NCI-H510A treated with DMSO at 0.1 percent for 48 hours (cell line): ENCODE measurements at regions not wholly inside any gene's neighbourhood (a gene's known extent, or its start where the extent isn't known, plus 50 kb on each side); places are given as distances from the start of the nearest gene placed in this dataset.
A peak's percentile ranks its signal among the peaks of the same experiment; 100 is the strongest.

Experiments
- DNase-seq: peaks from one replicate; lab custom pipeline; 2025; lab: John Stamatoyannopoulos, UW

DNA sequence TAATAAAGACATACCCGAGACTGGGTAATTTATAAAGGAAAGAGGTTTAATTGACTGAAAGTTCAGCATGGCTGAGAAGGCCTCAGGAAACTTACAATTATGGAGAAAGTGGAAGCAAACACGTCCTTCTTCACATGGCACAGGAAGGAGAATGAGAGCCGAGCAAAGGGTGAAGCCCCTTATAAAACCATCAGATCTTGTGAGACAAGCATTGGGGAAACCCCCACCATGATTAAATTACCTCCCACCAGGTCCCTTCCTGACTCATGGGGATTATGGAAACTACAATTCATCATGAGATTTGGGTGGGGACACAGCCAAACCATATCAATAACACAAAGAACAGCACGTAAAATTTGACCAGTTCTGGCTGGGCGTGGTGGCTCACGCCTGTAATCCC lies 85.6 kb upstream of the ATF7IP start:
- DNase-seq = no peak

- no peak for DNase-seq
These were observed 84.6 kb upstream of the ATF7IP start for GRCh38 chr12:14280921-14281320.

DNA sequence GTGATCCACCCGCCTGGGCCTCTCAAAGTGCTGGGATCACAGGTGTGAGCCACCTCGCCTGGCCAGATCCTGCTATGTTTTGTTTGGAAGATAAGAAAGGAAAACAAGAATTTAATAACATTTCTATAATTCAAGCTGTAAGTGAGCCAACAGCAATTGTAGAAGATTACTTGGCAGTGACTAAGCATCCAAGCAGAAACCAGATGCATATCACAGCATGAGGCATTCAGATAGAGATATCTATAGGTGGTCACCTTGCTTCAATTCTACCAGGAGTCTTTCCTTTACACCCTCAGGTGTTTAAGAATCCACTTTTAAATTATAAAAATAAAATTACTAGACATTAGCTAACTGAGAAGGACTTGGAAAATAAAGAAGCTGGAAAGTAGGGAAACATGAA lies 83.9 kb upstream of the ATF7IP start:
- no peak for DNase-seq

DNA sequence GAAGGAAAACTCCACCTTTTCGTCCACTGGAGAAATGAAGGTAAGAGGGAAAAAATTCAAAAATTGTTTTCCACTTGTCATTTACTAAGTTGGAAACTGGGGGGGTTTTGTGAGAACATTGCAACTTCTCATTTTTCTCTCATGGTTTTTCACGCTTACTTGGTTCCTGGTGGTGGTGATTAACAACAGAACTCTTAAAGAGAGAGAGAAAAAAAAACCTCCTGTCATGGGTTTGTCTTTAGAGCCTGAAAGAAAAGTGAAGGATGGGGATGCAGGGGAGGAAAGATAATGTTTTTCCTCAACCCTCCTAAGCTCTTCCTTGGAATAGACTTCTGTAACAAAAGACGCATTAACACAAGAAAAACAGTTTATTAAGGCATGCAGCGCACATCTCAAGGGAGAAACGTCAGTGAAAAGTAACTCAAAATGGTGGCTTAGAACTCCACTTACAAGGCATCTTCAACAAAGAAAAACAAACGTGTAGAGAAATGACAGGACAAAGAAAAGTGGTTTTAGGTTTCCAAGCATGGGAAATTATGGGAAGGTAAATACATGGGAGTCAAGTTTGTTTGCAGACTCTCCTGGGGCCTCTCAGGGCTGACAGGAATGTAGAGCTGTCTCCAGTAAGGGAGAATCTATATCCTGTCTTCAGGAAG lies 81.9 kb upstream of the ATF7IP start:
- DNase-seq = peak; percentile 87

GRCh38 chr12:14284184-14284722 lies 81.2 kb upstream of the ATF7IP start:
- no peak for DNase-seq

- no peak for DNase-seq
These were observed 75.9 kb upstream of the ATF7IP start for GRCh38 chr12:14289601-14290000.

- no peak for DNase-seq
These were observed 74.5 kb upstream of the ATF7IP start for GRCh38 chr12:14290951-14291350.

DNA sequence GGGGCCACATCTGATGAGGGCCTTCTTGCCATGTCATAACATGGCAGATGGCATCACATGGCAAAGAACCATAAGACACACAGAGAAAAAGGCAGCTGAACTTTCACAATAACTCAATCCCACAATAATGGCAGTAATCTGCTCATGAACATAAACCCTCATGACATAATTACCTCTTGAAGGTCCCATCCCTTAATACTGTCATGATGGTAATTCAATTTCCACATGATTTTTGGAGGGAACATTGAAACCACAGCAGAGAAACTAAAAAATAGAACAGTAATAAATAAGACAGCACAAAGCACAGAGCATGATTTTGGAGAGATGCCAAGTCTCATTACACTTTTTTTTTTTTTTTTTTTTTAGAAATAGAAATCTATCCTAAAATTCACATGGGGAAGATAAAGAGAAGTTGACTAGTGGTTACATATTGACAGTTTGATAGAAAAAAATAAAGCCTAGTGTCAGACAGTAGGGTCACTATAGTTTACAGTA lies 61.8 kb upstream of the ATF7IP start:
- DNase-seq = no peak

- no peak for DNase-seq
These were observed 58.5 kb upstream of the ATF7IP start for GRCh38 chr12:14307004-14307403.

DNA sequence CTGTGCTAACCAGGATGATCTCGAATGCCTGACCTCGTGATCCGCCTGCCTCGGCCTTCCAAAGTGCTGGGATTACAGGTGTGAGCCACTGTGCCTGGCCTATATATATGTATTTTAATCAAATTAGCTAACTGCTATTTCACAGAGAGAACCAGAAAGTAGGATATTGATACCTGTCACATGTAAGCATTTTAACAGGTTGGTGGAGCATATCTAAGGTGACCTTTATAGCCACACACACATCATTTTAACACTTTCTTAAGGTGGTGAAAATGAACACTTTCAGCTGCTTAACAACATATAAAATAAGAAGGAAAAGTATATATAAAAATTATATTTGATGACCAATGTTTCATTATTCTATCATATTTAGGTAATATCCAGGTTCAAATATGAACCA lies 57.0 kb upstream of the ATF7IP start:
- no peak for DNase-seq

DNA sequence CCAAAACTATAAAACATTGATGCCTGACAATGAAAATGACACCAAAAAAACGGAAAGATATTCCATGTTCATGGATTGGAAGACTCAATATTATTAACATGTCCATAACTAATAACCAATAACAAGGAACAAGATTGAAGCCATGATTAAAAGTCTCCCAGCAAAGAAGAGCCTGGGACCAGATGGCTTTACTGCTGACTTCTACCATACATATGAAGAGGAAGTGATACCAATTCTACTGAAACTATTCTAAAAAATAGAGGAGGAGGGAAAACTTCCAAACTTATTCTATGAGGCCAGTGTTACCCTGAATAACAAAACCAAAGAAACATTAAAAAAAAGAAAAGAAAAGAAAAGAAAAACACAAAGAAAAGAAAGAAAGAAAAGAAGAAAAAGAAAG lies 54.6 kb upstream of the ATF7IP start:
- DNase-seq = no peak

DNA sequence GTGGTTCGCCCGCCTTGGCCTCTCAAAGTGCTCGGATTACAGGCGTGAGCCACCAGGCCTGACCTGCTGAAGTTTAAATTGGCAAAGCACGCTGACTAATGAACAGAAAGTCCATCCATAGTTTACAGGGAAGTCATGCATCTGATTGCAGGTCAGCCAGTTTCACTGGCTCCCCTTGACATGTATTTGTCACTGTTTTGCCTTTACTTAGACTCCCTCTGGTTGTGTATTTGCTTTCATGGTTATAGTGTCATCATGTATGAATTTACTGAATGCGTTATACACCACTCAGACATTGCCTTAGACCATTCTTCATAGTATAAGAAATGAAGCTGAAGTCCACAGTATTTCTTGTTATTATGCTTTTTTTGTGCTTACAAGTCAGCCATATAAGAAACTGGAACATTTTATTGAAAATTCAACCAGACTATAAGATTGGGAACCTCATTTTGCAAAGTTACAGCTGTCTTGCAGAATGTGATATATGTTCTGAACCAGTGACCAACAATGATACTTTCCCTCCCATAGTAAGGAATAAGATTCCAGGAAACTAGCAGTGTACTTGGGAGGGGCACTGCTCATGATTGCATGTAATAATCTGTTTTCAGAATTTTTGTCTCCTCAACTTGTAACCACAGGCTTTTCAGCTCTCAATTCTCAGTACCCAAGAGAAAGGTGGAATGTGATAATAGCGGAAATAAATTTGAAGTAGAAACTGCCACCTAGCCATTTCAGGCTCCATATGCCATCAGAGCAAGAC lies 51.9 kb upstream of the ATF7IP start:
- DNase-seq = no peak

GRCh38 chr12:14314801-14315200 lies 50.7 kb upstream of the ATF7IP start:
- DNase-seq = no peak

GRCh38 chr12:14315501-14315900 lies 50.0 kb upstream of the ATF7IP start:
- no peak for DNase-seq
